HCT116 (cell line): ENCODE measurements at regions not wholly inside any gene's neighbourhood (a gene's known extent, or its start where the extent isn't known, plus 50 kb on each side); places are given as distances from the start of the nearest gene placed in this dataset.

Source experiments
- ATAC-seq: fragments of 200-7000 bp; cut with Tn5 transposase; 2 replicates; pipeline ENCODE4 v1.9.1; 2020; ENCODE audit warnings: mild to moderate bottlenecking, moderate library complexity
- BruUV-seq: library from RNA; stranded (reverse); fragments of 400-500 nt; replicated peaks from 2 replicates; lab custom pipeline; 2021; lab: Mats Ljungman, UMichigan
- CTCF ChIA-PET: fragments of 300-600 bp; sonication (Branson Sonifier 250); formaldehyde crosslinking; loops from one replicate; lab custom pipeline; 2021; ENCODE audit warnings: antibody characterized with exemption; lab: Charles Lee
- POLR2A ChIA-PET: fragments of 300-600, 350-600 bp; sonication (Branson Sonifier 250); formaldehyde crosslinking; loops from one replicate; lab custom pipeline; 2021; ENCODE audit warnings: antibody characterized with exemption; lab: Charles Lee
- RAD21 ChIA-PET, 2 experiments: fragments of 300-600 bp; sonication (Branson Sonifier 250); formaldehyde crosslinking; loops; one replicate each; lab custom pipeline; 2023; ENCODE audit warnings: low total read pairs in 2 of 2; ENCODE audit not compliant: uncharacterized antibody in 2 of 2, unreplicated experiment in 2 of 2, low non-redundant PET in 1 of 2; lab: Charles Lee
- DNase-seq: peaks from one replicate; pipeline ENCODE4 v3.0.0-alpha.2; 2010; ENCODE audit warnings: low read depth, low spot score
- H2AFZ ChIP-seq: fragments of 200-600 bp; shearing (Covaris generic), sonication (generic); 2 replicates; pipeline ENCODE4 v1.6.1; 2017; ENCODE audit warnings: low read depth, mixed run types, mixed read lengths, antibody characterized with exemption, low read length; ENCODE audit not compliant: poor library complexity, severe bottlenecking
- H3K27ac ChIP-seq: 2 replicates; pipeline ENCODE4 v1.5.1; 2012; ENCODE audit warnings: low read depth, low read length
- H3K27me3 ChIP-seq: fragments of 200-600 bp; sonication (generic); 2 replicates; pipeline ENCODE4 v1.6.1; 2016; ENCODE audit warnings: mixed run types, low read length, mixed read lengths; ENCODE audit not compliant: insufficient read depth
- H3K36me3 ChIP-seq, 2 experiments: fragments of 200-500 bp in 1 of 2; fragments of 200-600 bp in 1 of 2; sonication (Bioruptor generic) in 1 of 2; sonication (generic) in 1 of 2; 2 replicates each; pipeline versions ENCODE4 v1.5.1 to v1.6.1; 2014 to 2016; ENCODE audit warnings: low read length in 2 of 2, inconsistent platforms in 1 of 2, mixed read lengths in 1 of 2, mixed run types in 1 of 2; ENCODE audit not compliant: insufficient read depth in 2 of 2, control insufficient read depth in 1 of 2
- H3K4me1 ChIP-seq, 2 experiments: fragments of 200-600 bp in 1 of 2; sonication (generic) in 1 of 2; 2 replicates each; pipeline versions ENCODE4 v1.5.1 to v1.6.1; 2012 to 2017; ENCODE audit warnings: low read length in 2 of 2, inconsistent platforms in 1 of 2, mild to moderate bottlenecking in 1 of 2, mixed read lengths in 1 of 2, mixed run types in 1 of 2, moderate library complexity in 1 of 2; ENCODE audit not compliant: insufficient read depth in 2 of 2, control insufficient read depth in 1 of 2
- H3K4me2 ChIP-seq: fragments of 200-600 bp; sonication (generic); 2 replicates; pipeline ENCODE4 v1.6.1; 2017; ENCODE audit warnings: mixed run types, low read length, mixed read lengths
- H3K4me3 ChIP-seq, 2 experiments: fragments of 200-600 bp in 1 of 2; sonication (generic) in 1 of 2; replicated peaks in 1 of 2; 2 replicates each; pipeline ENCODE4 v1.5.1; 2011 to 2016; ENCODE audit warnings: low read length in 2 of 2, control low read depth in 1 of 2, low read depth in 1 of 2, mild to moderate bottlenecking in 1 of 2, mixed read lengths in 1 of 2, mixed run types in 1 of 2
- H3K79me2 ChIP-seq: fragments of 200-600 bp; sonication (generic); 2 replicates; pipeline ENCODE4 v1.6.1; 2017; ENCODE audit warnings: mild to moderate bottlenecking, mixed run types, low read length, moderate library complexity, mixed read lengths; ENCODE audit not compliant: insufficient read depth
- H3K9ac ChIP-seq: fragments of 200-600 bp; sonication (generic); 2 replicates; pipeline ENCODE4 v1.6.1; 2016; ENCODE audit warnings: low read length, mixed read lengths
- H3K9me2 ChIP-seq: fragments of 200-600 bp; sonication (generic), shearing (Covaris generic); 2 replicates; pipeline ENCODE4 v1.6.1; 2017; ENCODE audit warnings: mixed run types, mild to moderate bottlenecking, moderate library complexity; ENCODE audit not compliant: insufficient read depth
- H3K9me3 ChIP-seq, 2 experiments: fragments of 200-500 bp in 1 of 2; fragments of 200-600 bp in 1 of 2; sonication (Bioruptor generic) in 1 of 2; sonication (generic) in 1 of 2; 2 replicates each; pipeline ENCODE4 v1.6.1; 2014 to 2017; ENCODE audit warnings: low read length in 2 of 2, mixed read lengths in 2 of 2, inconsistent platforms in 1 of 2, low read depth in 1 of 2, mild to moderate bottlenecking in 1 of 2, mixed run types in 1 of 2, moderate library complexity in 1 of 2; ENCODE audit not compliant: control insufficient read depth in 1 of 2, insufficient read depth in 1 of 2
- H4K20me1 ChIP-seq: fragments of 200-600 bp; sonication (generic), shearing (Covaris generic); 2 replicates; pipeline ENCODE4 v1.6.1; 2017; ENCODE audit warnings: mixed run types, mild to moderate bottlenecking, moderate library complexity; ENCODE audit not compliant: insufficient read depth
- CEBPB ChIP-seq: IDR thresholded peaks from 2 replicates; pipeline ENCODE4 v1.6.1; 2012; ENCODE audit warnings: low read depth
- EGR1 ChIP-seq: IDR thresholded peaks from 2 replicates; pipeline ENCODE4 v1.6.1; 2012; ENCODE audit warnings: low read depth
- EZH2 ChIP-seq: fragments of 200-600 bp; sonication (generic); IDR thresholded peaks from 2 replicates; pipeline ENCODE4 v1.6.1; 2017; ENCODE audit warnings: antibody characterized with exemption, mixed run types
- EZH2phosphoT487 ChIP-seq: fragments of 200-600 bp; IDR thresholded peaks from 2 replicates; pipeline ENCODE4 v1.6.1; 2018; ENCODE audit warnings: antibody characterized with exemption, borderline replicate concordance
- FOSL1 ChIP-seq: IDR thresholded peaks from 2 replicates; pipeline ENCODE4 v1.6.1; 2012; ENCODE audit warnings: low read depth
- POLR2A ChIP-seq: IDR thresholded peaks from 2 replicates; pipeline ENCODE4 v1.7.0; 2011; ENCODE audit warnings: borderline replicate concordance; ENCODE audit not compliant: insufficient read depth, insufficient read length; ENCODE audit errors: extremely low read depth
- RAD21 ChIP-seq: IDR thresholded peaks from 2 replicates; pipeline ENCODE4 v1.6.1; 2012; ENCODE audit warnings: low read depth, mild to moderate bottlenecking
- SIN3A ChIP-seq: IDR thresholded peaks from 2 replicates; pipeline ENCODE4 v1.6.1; 2012; ENCODE audit warnings: low read depth
- SRF ChIP-seq: IDR thresholded peaks from 2 replicates; pipeline ENCODE4 v1.6.1; 2012; ENCODE audit warnings: low read depth
- TCF7L2 ChIP-seq: IDR thresholded peaks from 2 replicates; pipeline ENCODE4 v1.7.0; 2011; ENCODE audit warnings: borderline replicate concordance, inconsistent platforms; ENCODE audit not compliant: insufficient read depth, insufficient read length; ENCODE audit errors: extremely low read depth
- ZFX ChIP-seq: fragments of 450-650 bp; IDR thresholded peaks from 2 replicates; pipeline ENCODE4 v1.6.1; 2017
- ZNF274 ChIP-seq: fragments of 200-500 bp; sonication (Bioruptor generic); IDR thresholded peaks from 2 replicates; pipeline ENCODE4 v1.6.1; 2014; ENCODE audit warnings: mild to moderate bottlenecking, low read depth, low read length, inconsistent platforms
- intact Hi-C: fragments of 100-400 bp; cut with micrococcal nuclease; formaldehyde crosslinking; loops from 2 replicates; pipeline ENCODE4 v1.10.0; 2022
- TF ChIP-seq, protein P1 (sequence below): IDR thresholded peaks from 2 replicates; pipeline ENCODE4 v1.6.1; 2012; ENCODE audit warnings: low read depth
- TF ChIP-seq, protein P2 (sequence below): IDR thresholded peaks from 2 replicates; pipeline ENCODE4 v1.6.1; 2012

DNA sequence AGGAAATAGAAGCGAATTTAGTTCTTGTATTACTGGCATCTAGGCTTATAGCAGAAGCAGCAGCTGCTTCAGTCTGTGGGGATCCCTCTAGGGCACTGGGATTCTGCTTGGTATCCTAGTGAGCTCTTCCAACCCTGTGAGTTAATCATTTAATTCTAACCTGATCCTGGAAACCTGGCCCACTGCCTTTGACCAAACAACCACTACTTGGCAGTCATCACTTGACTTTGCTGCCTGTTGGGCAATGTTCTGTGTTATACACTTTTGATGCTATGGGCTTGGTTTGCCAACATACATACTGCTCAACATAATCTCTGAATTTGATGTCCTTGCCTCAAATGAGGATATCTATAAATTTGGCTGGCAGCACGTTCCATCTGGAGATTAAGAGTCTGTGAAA, 813.4 kb downstream of the ANKRD7 start:
- Histone ChIP-seq H4K20me1 (no peaks in the 10 kb centered on the region), H3K27me3 (no peaks in the 10 kb centered on the region), H3K9ac (no peak overlapping the region), H3K79me2 (no peaks in the 10 kb centered on the region), H3K36me3 (no peaks in the 10 kb centered on the region), H3K9me2 (no peaks in the 10 kb centered on the region)
- no peak for TF ChIP-seq ZFX
- no peak for TF ChIP-seq EZH2phosphoT487
- no peak for TF ChIP-seq CEBPB
- no peak for TF ChIP-seq POLR2A
- TF ChIP-seq TCF7L2: no peak
- no peak for TF ChIP-seq EZH2
- TF ChIP-seq ZNF274: no peak
- no peak for TF ChIP-seq RAD21
- TF ChIP-seq SRF: no peak
- no peak for TF ChIP-seq SIN3A
- TF ChIP-seq, all 23 proteins: peak for 0
- intact Hi-C loops: no loop called here
- ChIA-PET POLR2A (no interaction called here), CTCF (no interaction called here), RAD21 (no interaction called here)
- no peaks in the 10 kb centered on the region for H3K4me1 ChIP-seq
- H3K27ac ChIP-seq: no peak overlapping the region
- H3K4me2 ChIP-seq: no peak overlapping the region
- H2AFZ ChIP-seq: no peak overlapping the region
- H3K4me3 ChIP-seq: no peak overlapping the region
- ATAC-seq (no peak), DNase-seq (no peak)
- no TSS peak for BruUV-seq
- no peaks in the 10 kb centered on the region for H3K9me3 ChIP-seq

DNA sequence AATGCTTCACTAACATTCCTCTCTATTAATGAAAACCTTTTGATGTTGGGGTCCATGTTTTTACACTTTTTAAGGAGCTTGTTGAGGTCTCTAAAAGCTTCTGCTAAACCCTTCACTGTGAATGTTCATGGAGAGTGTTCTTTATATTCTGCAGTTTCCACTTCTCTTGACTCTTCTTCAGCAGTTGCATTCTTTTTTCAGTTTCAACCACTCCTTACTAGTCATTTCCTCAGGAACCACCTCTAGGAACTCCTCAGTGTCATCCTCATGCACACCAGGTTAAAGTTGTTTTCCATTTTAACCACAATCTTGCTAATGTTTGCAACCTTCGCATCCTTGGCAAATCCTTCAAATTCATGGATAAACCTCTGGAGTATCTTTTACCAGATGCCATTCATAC, 821.6 kb downstream of the ANKRD7 start:
- no peaks in the 10 kb centered on the region for H3K36me3 ChIP-seq
- TF ChIP-seq ZFX (no peak), SRF (no peak), SIN3A (no peak), FOSL1 (no peak), EZH2phosphoT487 (no peak), EGR1 (no peak)
- TF ChIP-seq, protein P1, sequence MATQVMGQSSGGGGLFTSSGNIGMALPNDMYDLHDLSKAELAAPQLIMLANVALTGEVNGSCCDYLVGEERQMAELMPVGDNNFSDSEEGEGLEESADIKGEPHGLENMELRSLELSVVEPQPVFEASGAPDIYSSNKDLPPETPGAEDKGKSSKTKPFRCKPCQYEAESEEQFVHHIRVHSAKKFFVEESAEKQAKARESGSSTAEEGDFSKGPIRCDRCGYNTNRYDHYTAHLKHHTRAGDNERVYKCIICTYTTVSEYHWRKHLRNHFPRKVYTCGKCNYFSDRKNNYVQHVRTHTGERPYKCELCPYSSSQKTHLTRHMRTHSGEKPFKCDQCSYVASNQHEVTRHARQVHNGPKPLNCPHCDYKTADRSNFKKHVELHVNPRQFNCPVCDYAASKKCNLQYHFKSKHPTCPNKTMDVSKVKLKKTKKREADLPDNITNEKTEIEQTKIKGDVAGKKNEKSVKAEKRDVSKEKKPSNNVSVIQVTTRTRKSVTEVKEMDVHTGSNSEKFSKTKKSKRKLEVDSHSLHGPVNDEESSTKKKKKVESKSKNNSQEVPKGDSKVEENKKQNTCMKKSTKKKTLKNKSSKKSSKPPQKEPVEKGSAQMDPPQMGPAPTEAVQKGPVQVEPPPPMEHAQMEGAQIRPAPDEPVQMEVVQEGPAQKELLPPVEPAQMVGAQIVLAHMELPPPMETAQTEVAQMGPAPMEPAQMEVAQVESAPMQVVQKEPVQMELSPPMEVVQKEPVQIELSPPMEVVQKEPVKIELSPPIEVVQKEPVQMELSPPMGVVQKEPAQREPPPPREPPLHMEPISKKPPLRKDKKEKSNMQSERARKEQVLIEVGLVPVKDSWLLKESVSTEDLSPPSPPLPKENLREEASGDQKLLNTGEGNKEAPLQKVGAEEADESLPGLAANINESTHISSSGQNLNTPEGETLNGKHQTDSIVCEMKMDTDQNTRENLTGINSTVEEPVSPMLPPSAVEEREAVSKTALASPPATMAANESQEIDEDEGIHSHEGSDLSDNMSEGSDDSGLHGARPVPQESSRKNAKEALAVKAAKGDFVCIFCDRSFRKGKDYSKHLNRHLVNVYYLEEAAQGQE: no peak
- TF ChIP-seq, protein P2, sequence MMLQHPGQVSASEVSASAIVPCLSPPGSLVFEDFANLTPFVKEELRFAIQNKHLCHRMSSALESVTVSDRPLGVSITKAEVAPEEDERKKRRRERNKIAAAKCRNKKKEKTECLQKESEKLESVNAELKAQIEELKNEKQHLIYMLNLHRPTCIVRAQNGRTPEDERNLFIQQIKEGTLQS: no peak
- H3K27me3 ChIP-seq: no peaks in the 10 kb centered on the region
- ChIA-PET POLR2A (no interaction called here), RAD21 (interaction anchor here in 1 of 2 experiments (0.6 kb wide), 1 partner anchor 244 kb away, joined by 3 read pairs; no protein-coding TSS in a partner anchor), CTCF (no interaction called here)
- no TSS peak for BruUV-seq
- H3K9ac ChIP-seq: no peak overlapping the region
- no peak overlapping the region for H3K4me3 ChIP-seq
- H2AFZ ChIP-seq: no peak overlapping the region
- intact Hi-C loops: no loop called here
- H3K9me2 ChIP-seq: no peaks in the 10 kb centered on the region
- no peaks in the 10 kb centered on the region for H4K20me1 ChIP-seq
- no peak overlapping the region for H3K4me2 ChIP-seq
- no peak for DNase-seq
- no peaks in the 10 kb centered on the region for H3K4me1 ChIP-seq
- no peaks in the 10 kb centered on the region for H3K9me3 ChIP-seq
- H3K27ac ChIP-seq: no peak overlapping the region
- H3K79me2 ChIP-seq: no peaks in the 10 kb centered on the region
- no peak for ATAC-seq
